Cortex of kidney (tissue), 1 donor: ENCODE measurements at regions not wholly inside any gene's neighbourhood (a gene's known extent, or its start where the extent isn't known, plus 50 kb on each side); places are given as distances from the start of the nearest gene placed in this dataset.

ENCODE experiments used
- DNase-seq: peaks from one replicate; lab custom pipeline; 2025; lab: John Stamatoyannopoulos, UW

- DNase-seq: no peak
Measured at GRCh38 chr14:97443412-97443811, 646.2 kb downstream of the VRK1 start.

GRCh38 chr14:97444248-97444647, 647.1 kb downstream of the VRK1 start:
- DNase-seq: no peak

- no peak for DNase-seq
Measured at GRCh38 chr14:97445367-97445766, 648.2 kb downstream of the VRK1 start.

- no peak for DNase-seq
Measured at GRCh38 chr14:97446087-97446486, 648.9 kb downstream of the VRK1 start.

GRCh38 chr14:97452314-97452713, 655.1 kb downstream of the VRK1 start:
- DNase-seq: no peak

- DNase-seq: no peak
Measured at GRCh38 chr14:97453991-97454390, 656.8 kb downstream of the VRK1 start.

GRCh38 chr14:97456462-97456861, 659.3 kb downstream of the VRK1 start:
- DNase-seq: no peak

- no peak for DNase-seq
Measured at GRCh38 chr14:97456958-97457357, 659.8 kb downstream of the VRK1 start.

GRCh38 chr14:97457575-97458085, 660.4 kb downstream of the VRK1 start:
- no peak for DNase-seq

- no peak for DNase-seq
Measured at GRCh38 chr14:97458255-97458654, 661.1 kb downstream of the VRK1 start.

GRCh38 chr14:97458661-97459579, 661.7 kb downstream of the VRK1 start:
- no peak for DNase-seq

- no peak for DNase-seq
Measured at GRCh38 chr14:97462081-97462480, 664.9 kb downstream of the VRK1 start.

GRCh38 chr14:97468220-97468619, 671.0 kb downstream of the VRK1 start:
- no peak for DNase-seq

- no peak for DNase-seq
Measured at GRCh38 chr14:97477353-97477752, 680.2 kb downstream of the VRK1 start.

GRCh38 chr14:97485201-97485600, 688.0 kb downstream of the VRK1 start:
- no peak for DNase-seq

- no peak for DNase-seq
Measured at GRCh38 chr14:97486601-97487120, 689.5 kb downstream of the VRK1 start.

GRCh38 chr14:97489750-97490149, 692.6 kb downstream of the VRK1 start:
- no peak for DNase-seq

GRCh38 chr14:97490521-97491070, 693.4 kb downstream of the VRK1 start:
- no peak for DNase-seq

GRCh38 chr14:97491697-97492096, 694.5 kb downstream of the VRK1 start:
- no peak for DNase-seq

- no peak for DNase-seq
Measured at GRCh38 chr14:97499790-97500481, 702.8 kb downstream of the VRK1 start.

GRCh38 chr14:97506626-97507025, 709.4 kb downstream of the VRK1 start:
- DNase-seq: no peak

GRCh38 chr14:97513891-97514290, 716.7 kb downstream of the VRK1 start:
- DNase-seq: no peak
